SU-DHL-6 (cell line): ENCODE measurements at regions not wholly inside any gene's neighbourhood (a gene's known extent, or its start where the extent isn't known, plus 50 kb on each side); places are given as distances from the start of the nearest gene placed in this dataset.

Experiments used
- CTCF ChIP-seq: fragments of 200-600 bp; sonication (generic); IDR thresholded peaks from one replicate; pipeline ENCODE4 v1.5.1; 2017; ENCODE audit warnings: antibody characterized with exemption, mild to moderate bottlenecking, low read length, moderate library complexity; ENCODE audit not compliant: insufficient read depth, poor library complexity, severe bottlenecking
- EZH2phosphoT487 ChIP-seq: fragments of 200-600 bp; sonication (generic), shearing (Covaris generic); conservative IDR thresholded peaks from 2 replicates; pipeline ENCODE4 v1.6.1; 2018; ENCODE audit warnings: mild to moderate bottlenecking, antibody characterized with exemption, low read length, moderate library complexity, mixed read lengths

DNA sequence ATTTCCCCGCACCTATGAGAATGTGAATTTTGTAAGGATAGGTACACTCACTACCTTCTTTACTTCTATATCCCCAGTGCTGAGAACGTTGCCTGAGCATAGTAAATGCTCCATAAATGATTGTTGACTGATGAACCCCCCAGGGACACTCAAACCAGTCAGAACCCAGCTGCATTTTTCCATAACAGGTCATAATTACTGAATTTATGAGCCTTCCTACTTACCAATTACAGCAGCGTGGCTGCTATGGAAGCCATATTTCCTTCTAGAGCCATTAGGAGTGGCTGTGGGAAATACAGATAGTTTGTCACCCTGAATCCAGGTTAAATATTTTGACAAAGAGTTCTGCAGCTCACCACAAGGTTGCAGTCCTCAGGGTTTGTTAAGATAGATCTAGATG is 135.0 kb downstream of the TAF11L14 start:
- no peak for TF ChIP-seq CTCF
- TF ChIP-seq EZH2phosphoT487: no peak
